MCF 10A (cell line): ENCODE measurements at regions not wholly inside any gene's neighbourhood (a gene's known extent, or its start where the extent isn't known, plus 50 kb on each side); places are given as distances from the start of the nearest gene placed in this dataset.
"Not testable (repeated sequence)": the region's sequence is repeated elsewhere in the genome, so short reads cannot be mapped to it uniquely, and the experiment has no call there.

ENCODE experiments used
- BruUV-seq: library from RNA; stranded (reverse); fragments of 400-500 nt; replicated peaks from 2 replicates; lab custom pipeline; 2021; lab: Mats Ljungman, UMichigan
- CTCF ChIA-PET: fragments of 300-600 bp; sonication (Branson Sonifier 250); formaldehyde crosslinking; extraction: SDS; loops from one replicate; lab custom pipeline; 2021; ENCODE audit warnings: antibody characterized with exemption, inconsistent platforms; lab: Yijun Ruan, JAX
- POLR2A ChIA-PET: fragments of 300-600, 350-650 bp; sonication (Branson Sonifier 250); formaldehyde crosslinking; extraction: SDS; loops from one replicate; lab custom pipeline; 2020; ENCODE audit warnings: antibody characterized with exemption, inconsistent platforms; lab: Yijun Ruan, JAX
- DNase-seq: peaks from one replicate; pipeline ENCODE4 v3.0.0-alpha.2; 2018; ENCODE audit not compliant: unreplicated experiment
- H3K27ac Mint-ChIP-seq: one replicate; pipeline ENCODE4 v1.8.0; 2022; ENCODE audit warnings: mild to moderate bottlenecking, low read depth, mixed read lengths; ENCODE audit not compliant: unreplicated experiment
- H3K27me3 Mint-ChIP-seq: one replicate; pipeline ENCODE4 v1.8.0; 2022; ENCODE audit warnings: mixed read lengths; ENCODE audit not compliant: insufficient read depth, unreplicated experiment
- H3K36me3 Mint-ChIP-seq: one replicate; pipeline ENCODE4 v1.8.0; 2022; ENCODE audit warnings: mild to moderate bottlenecking, moderate library complexity, mixed read lengths; ENCODE audit not compliant: insufficient read depth, unreplicated experiment
- H3K4me1 Mint-ChIP-seq: one replicate; pipeline ENCODE4 v1.8.0; 2022; ENCODE audit warnings: mixed read lengths; ENCODE audit not compliant: insufficient read depth, unreplicated experiment
- H3K4me3 Mint-ChIP-seq: one replicate; pipeline ENCODE4 v1.8.0; 2022; ENCODE audit warnings: mild to moderate bottlenecking, moderate library complexity, mixed read lengths; ENCODE audit not compliant: unreplicated experiment
- H3K9me3 Mint-ChIP-seq: one replicate; pipeline ENCODE4 v1.8.0; 2022; ENCODE audit warnings: mixed read lengths; ENCODE audit not compliant: unreplicated experiment
- intact Hi-C: fragments of 100-400 bp; cut with micrococcal nuclease; formaldehyde crosslinking; loops from 2 replicates; pipeline ENCODE4 v1.14.1; 2022
- TF ChIP-seq, protein P1 (sequence below): fragments of 200-600 bp; IDR thresholded peaks from one replicate; pipeline ENCODE4 v1.8.0; 2022; ENCODE audit warnings: antibody characterized with exemption, mild to moderate bottlenecking; ENCODE audit not compliant: unreplicated experiment

DNA sequence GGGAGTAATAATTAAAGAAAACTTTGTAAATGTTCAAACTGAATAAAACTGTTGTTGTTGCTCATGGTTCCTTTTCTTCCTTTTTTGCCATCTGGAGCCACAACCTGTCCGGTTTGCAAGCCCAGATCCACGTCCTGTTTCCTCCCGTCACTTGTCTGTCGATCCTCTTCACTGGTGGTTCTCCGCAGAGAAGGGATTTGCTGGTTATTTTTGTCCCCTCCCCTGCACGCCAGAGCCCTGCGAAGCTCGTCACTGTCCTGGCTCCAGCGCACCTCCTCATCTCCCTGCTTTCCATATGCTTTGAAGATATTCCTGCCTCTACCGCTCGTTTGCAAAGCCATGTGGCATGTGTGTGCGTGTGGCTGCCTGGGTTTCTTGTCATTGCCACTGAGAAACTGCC, 461.4 kb downstream of the RNF144A start:
- intact Hi-C loops, result loop anchor here (5.0 kb wide), 1 partner anchor 176 kb away; no protein-coding TSS in a partner anchor
- no peaks in the 10 kb centered on the region for H3K36me3 Mint-ChIP-seq
- no peaks in the 10 kb centered on the region for H3K27me3 Mint-ChIP-seq
- no peak overlapping the region for H3K27ac Mint-ChIP-seq
- H3K4me1 Mint-ChIP-seq, result no peaks in the 10 kb centered on the region
- DNase-seq, result no peak
- ChIA-PET CTCF (interaction anchor here (0.7 kb wide), 1 partner anchor 642 kb away, joined by 3 read pairs; no protein-coding TSS in a partner anchor), POLR2A (no interaction called here)
- H3K4me3 Mint-ChIP-seq, result no peak overlapping the region
- peaks cover 8% of the 10 kb centered on the region for H3K9me3 Mint-ChIP-seq
- TF ChIP-seq, protein P1, sequence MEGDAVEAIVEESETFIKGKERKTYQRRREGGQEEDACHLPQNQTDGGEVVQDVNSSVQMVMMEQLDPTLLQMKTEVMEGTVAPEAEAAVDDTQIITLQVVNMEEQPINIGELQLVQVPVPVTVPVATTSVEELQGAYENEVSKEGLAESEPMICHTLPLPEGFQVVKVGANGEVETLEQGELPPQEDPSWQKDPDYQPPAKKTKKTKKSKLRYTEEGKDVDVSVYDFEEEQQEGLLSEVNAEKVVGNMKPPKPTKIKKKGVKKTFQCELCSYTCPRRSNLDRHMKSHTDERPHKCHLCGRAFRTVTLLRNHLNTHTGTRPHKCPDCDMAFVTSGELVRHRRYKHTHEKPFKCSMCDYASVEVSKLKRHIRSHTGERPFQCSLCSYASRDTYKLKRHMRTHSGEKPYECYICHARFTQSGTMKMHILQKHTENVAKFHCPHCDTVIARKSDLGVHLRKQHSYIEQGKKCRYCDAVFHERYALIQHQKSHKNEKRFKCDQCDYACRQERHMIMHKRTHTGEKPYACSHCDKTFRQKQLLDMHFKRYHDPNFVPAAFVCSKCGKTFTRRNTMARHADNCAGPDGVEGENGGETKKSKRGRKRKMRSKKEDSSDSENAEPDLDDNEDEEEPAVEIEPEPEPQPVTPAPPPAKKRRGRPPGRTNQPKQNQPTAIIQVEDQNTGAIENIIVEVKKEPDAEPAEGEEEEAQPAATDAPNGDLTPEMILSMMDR, result no peak
- BruUV-seq, result no TSS peak

DNA sequence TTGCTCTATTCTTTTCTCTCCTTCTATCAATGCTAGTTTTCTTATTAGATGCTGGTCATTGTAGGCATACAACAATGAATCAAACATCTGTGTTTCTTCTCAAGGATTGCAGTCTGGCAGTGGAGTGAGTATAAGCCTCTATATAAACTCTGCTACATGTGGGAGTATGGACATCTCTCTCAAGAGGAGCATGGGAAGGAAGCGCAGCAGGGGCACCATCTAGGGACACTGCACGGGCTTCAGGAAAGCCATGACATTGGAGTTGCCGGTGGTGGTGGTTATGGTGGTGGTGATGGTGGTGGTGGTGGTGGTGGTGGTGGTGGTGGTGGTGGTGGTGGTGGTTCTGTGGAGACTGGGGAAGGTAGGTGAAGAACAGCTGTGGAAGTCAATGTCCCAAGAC, 462.6 kb downstream of the RNF144A start:
- H3K4me1 Mint-ChIP-seq, result no peaks in the 10 kb centered on the region
- TF ChIP-seq, protein P1, result no peak
- CTCF ChIA-PET, result no interaction called here

DNA sequence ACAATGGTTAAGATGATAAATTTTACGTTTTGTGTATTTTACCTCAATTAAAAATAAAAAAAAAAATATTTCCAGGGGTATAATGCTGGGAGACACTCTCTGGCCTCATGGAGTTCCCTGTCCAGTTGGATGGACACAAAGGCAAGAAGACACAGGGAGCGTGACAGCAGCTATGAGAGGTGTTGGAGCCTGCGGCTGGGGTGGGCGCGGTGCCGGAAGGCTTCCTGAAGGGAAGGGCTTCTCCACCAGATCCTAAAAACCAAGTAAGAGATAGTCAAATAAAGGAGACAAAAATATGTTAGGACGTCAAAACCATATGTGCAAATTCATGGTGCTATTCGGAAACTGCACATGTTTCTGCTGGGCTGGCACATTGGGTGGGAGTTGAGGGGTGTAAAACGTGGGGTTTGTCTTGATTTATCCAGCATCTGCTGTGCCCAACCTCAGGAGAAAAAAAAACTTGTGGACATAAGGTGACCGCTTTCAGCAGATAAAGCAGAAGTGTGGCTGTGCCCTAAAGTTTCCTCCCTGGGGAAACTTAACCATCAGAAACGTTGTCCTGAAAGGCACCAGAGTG, 467.6 kb downstream of the RNF144A start:
- CTCF ChIA-PET, result no interaction called here
- no peak overlapping the region for H3K27ac Mint-ChIP-seq

More for the DNA sequence above, 462.6 kb downstream of the RNF144A start:
- no peak overlapping the region for H3K4me3 Mint-ChIP-seq
- H3K27me3 Mint-ChIP-seq, result no peaks in the 10 kb centered on the region
- BruUV-seq, result no TSS peak
- POLR2A ChIA-PET, result no interaction called here
- DNase-seq, result peak; percentile 27
- H3K27ac Mint-ChIP-seq, result no peak overlapping the region
- peaks cover 14% of the 10 kb centered on the region for H3K9me3 Mint-ChIP-seq
- no peaks in the 10 kb centered on the region for H3K36me3 Mint-ChIP-seq
- intact Hi-C loops, result loop anchor here (5.0 kb wide), 1 partner anchor 177 kb away; no protein-coding TSS in a partner anchor

DNA sequence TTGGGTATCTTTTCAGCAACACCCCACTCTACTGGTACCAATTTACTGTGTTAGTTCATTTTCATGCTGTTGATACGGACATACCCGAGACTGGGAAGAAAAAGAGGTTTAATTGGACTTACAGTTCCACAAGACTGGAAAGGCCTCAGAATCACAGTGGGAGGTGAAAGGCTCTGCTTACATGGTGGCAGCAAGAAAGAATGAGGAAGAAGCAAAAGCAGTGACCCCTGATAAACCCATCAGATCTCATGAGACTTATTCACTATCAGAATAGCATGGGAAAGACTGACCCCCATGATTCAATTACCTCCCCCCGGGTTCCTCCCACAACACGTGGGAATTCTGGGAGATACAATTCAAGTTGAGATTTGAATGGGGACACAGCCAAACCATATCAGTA, 473.1 kb downstream of the RNF144A start:
- H3K4me3 Mint-ChIP-seq, CTCF ChIA-PET, DNase-seq, H3K4me1 Mint-ChIP-seq, H3K27me3 Mint-ChIP-seq, H3K9me3 Mint-ChIP-seq, BruUV-seq, H3K36me3 Mint-ChIP-seq, intact Hi-C loops, POLR2A ChIA-PET, H3K27ac Mint-ChIP-seq: not testable (repeated sequence)

More for the DNA sequence above, 467.6 kb downstream of the RNF144A start:
- TF ChIP-seq, protein P1, result no peak
- no TSS peak for BruUV-seq
- no peaks in the 10 kb centered on the region for H3K36me3 Mint-ChIP-seq
- intact Hi-C loops, result no loop called here
- no peaks in the 10 kb centered on the region for H3K27me3 Mint-ChIP-seq
- no peak overlapping the region for H3K4me3 Mint-ChIP-seq
- peaks cover 14% of the 10 kb centered on the region for H3K9me3 Mint-ChIP-seq
- no peak for DNase-seq
- H3K4me1 Mint-ChIP-seq, result no peaks in the 10 kb centered on the region
- POLR2A ChIA-PET, result no interaction called here
